HCT116 (cell line): ENCODE measurements at regions not wholly inside any gene's neighbourhood (a gene's known extent, or its start where the extent isn't known, plus 50 kb on each side); places are given as distances from the start of the nearest gene placed in this dataset.

Experiments used
- ATAC-seq: fragments of 200-7000 bp; cut with Tn5 transposase; 2 replicates; pipeline ENCODE4 v1.9.1; 2020; ENCODE audit warnings: mild to moderate bottlenecking, moderate library complexity
- BruUV-seq: library from RNA; stranded (reverse); fragments of 400-500 nt; replicated peaks from 2 replicates; lab custom pipeline; 2021; lab: Mats Ljungman, UMichigan
- CTCF ChIA-PET: fragments of 300-600 bp; sonication (Branson Sonifier 250); formaldehyde crosslinking; loops from one replicate; lab custom pipeline; 2021; ENCODE audit warnings: antibody characterized with exemption; lab: Charles Lee
- POLR2A ChIA-PET: fragments of 300-600, 350-600 bp; sonication (Branson Sonifier 250); formaldehyde crosslinking; loops from one replicate; lab custom pipeline; 2021; ENCODE audit warnings: antibody characterized with exemption; lab: Charles Lee
- RAD21 ChIA-PET, 2 experiments: fragments of 300-600 bp; sonication (Branson Sonifier 250); formaldehyde crosslinking; loops; one replicate each; lab custom pipeline; 2023; ENCODE audit warnings: low total read pairs in 2 of 2; ENCODE audit not compliant: uncharacterized antibody in 2 of 2, unreplicated experiment in 2 of 2, low non-redundant PET in 1 of 2; lab: Charles Lee
- DNase-seq: peaks from one replicate; pipeline ENCODE4 v3.0.0-alpha.2; 2010; ENCODE audit warnings: low read depth, low spot score
- H2AFZ ChIP-seq: fragments of 200-600 bp; shearing (Covaris generic), sonication (generic); 2 replicates; pipeline ENCODE4 v1.6.1; 2017; ENCODE audit warnings: low read depth, mixed run types, mixed read lengths, antibody characterized with exemption, low read length; ENCODE audit not compliant: poor library complexity, severe bottlenecking
- H3K27ac ChIP-seq: 2 replicates; pipeline ENCODE4 v1.5.1; 2012; ENCODE audit warnings: low read depth, low read length
- H3K27me3 ChIP-seq: fragments of 200-600 bp; sonication (generic); 2 replicates; pipeline ENCODE4 v1.6.1; 2016; ENCODE audit warnings: mixed run types, low read length, mixed read lengths; ENCODE audit not compliant: insufficient read depth
- H3K36me3 ChIP-seq, 2 experiments: fragments of 200-500 bp in 1 of 2; fragments of 200-600 bp in 1 of 2; sonication (Bioruptor generic) in 1 of 2; sonication (generic) in 1 of 2; 2 replicates each; pipeline versions ENCODE4 v1.5.1 to v1.6.1; 2014 to 2016; ENCODE audit warnings: low read length in 2 of 2, inconsistent platforms in 1 of 2, mixed read lengths in 1 of 2, mixed run types in 1 of 2; ENCODE audit not compliant: insufficient read depth in 2 of 2, control insufficient read depth in 1 of 2
- H3K4me1 ChIP-seq, 2 experiments: fragments of 200-600 bp in 1 of 2; sonication (generic) in 1 of 2; 2 replicates each; pipeline versions ENCODE4 v1.5.1 to v1.6.1; 2012 to 2017; ENCODE audit warnings: low read length in 2 of 2, inconsistent platforms in 1 of 2, mild to moderate bottlenecking in 1 of 2, mixed read lengths in 1 of 2, mixed run types in 1 of 2, moderate library complexity in 1 of 2; ENCODE audit not compliant: insufficient read depth in 2 of 2, control insufficient read depth in 1 of 2
- H3K4me2 ChIP-seq: fragments of 200-600 bp; sonication (generic); 2 replicates; pipeline ENCODE4 v1.6.1; 2017; ENCODE audit warnings: mixed run types, low read length, mixed read lengths
- H3K4me3 ChIP-seq, 2 experiments: fragments of 200-600 bp in 1 of 2; sonication (generic) in 1 of 2; replicated peaks in 1 of 2; 2 replicates each; pipeline ENCODE4 v1.5.1; 2011 to 2016; ENCODE audit warnings: low read length in 2 of 2, control low read depth in 1 of 2, low read depth in 1 of 2, mild to moderate bottlenecking in 1 of 2, mixed read lengths in 1 of 2, mixed run types in 1 of 2
- H3K79me2 ChIP-seq: fragments of 200-600 bp; sonication (generic); 2 replicates; pipeline ENCODE4 v1.6.1; 2017; ENCODE audit warnings: mild to moderate bottlenecking, mixed run types, low read length, moderate library complexity, mixed read lengths; ENCODE audit not compliant: insufficient read depth
- H3K9ac ChIP-seq: fragments of 200-600 bp; sonication (generic); 2 replicates; pipeline ENCODE4 v1.6.1; 2016; ENCODE audit warnings: low read length, mixed read lengths
- H3K9me2 ChIP-seq: fragments of 200-600 bp; sonication (generic), shearing (Covaris generic); 2 replicates; pipeline ENCODE4 v1.6.1; 2017; ENCODE audit warnings: mixed run types, mild to moderate bottlenecking, moderate library complexity; ENCODE audit not compliant: insufficient read depth
- H3K9me3 ChIP-seq, 2 experiments: fragments of 200-500 bp in 1 of 2; fragments of 200-600 bp in 1 of 2; sonication (Bioruptor generic) in 1 of 2; sonication (generic) in 1 of 2; 2 replicates each; pipeline ENCODE4 v1.6.1; 2014 to 2017; ENCODE audit warnings: low read length in 2 of 2, mixed read lengths in 2 of 2, inconsistent platforms in 1 of 2, low read depth in 1 of 2, mild to moderate bottlenecking in 1 of 2, mixed run types in 1 of 2, moderate library complexity in 1 of 2; ENCODE audit not compliant: control insufficient read depth in 1 of 2, insufficient read depth in 1 of 2
- H4K20me1 ChIP-seq: fragments of 200-600 bp; sonication (generic), shearing (Covaris generic); 2 replicates; pipeline ENCODE4 v1.6.1; 2017; ENCODE audit warnings: mixed run types, mild to moderate bottlenecking, moderate library complexity; ENCODE audit not compliant: insufficient read depth
- ELF1 ChIP-seq: IDR thresholded peaks from 2 replicates; pipeline ENCODE4 v1.6.1; 2012; ENCODE audit warnings: low read depth, borderline replicate concordance
- EZH2phosphoT487 ChIP-seq: fragments of 200-600 bp; IDR thresholded peaks from 2 replicates; pipeline ENCODE4 v1.6.1; 2018; ENCODE audit warnings: antibody characterized with exemption, borderline replicate concordance
- JUND ChIP-seq: IDR thresholded peaks from 2 replicates; pipeline ENCODE4 v1.6.1; 2012
- POLR2A ChIP-seq: IDR thresholded peaks from 2 replicates; pipeline ENCODE4 v1.7.0; 2011; ENCODE audit warnings: borderline replicate concordance; ENCODE audit not compliant: insufficient read depth, insufficient read length; ENCODE audit errors: extremely low read depth
- POLR2AphosphoS5 ChIP-seq: IDR thresholded peaks from 2 replicates; pipeline ENCODE4 v1.6.1; 2011; ENCODE audit warnings: mild to moderate bottlenecking, low read depth, low read length, moderate library complexity
- SP1 ChIP-seq: IDR thresholded peaks from 2 replicates; pipeline ENCODE4 v1.6.1; 2012; ENCODE audit warnings: low read depth
- TCF7L2 ChIP-seq: IDR thresholded peaks from 2 replicates; pipeline ENCODE4 v1.7.0; 2011; ENCODE audit warnings: borderline replicate concordance, inconsistent platforms; ENCODE audit not compliant: insufficient read depth, insufficient read length; ENCODE audit errors: extremely low read depth
- YY1 ChIP-seq: IDR thresholded peaks from 2 replicates; pipeline ENCODE4 v1.6.1; 2011; ENCODE audit warnings: low read length, low read depth, moderate library complexity, mild to moderate bottlenecking; ENCODE audit not compliant: insufficient replicate concordance; ENCODE audit errors: extremely low read depth
- ZNF274 ChIP-seq: fragments of 200-500 bp; sonication (Bioruptor generic); IDR thresholded peaks from 2 replicates; pipeline ENCODE4 v1.6.1; 2014; ENCODE audit warnings: mild to moderate bottlenecking, low read depth, low read length, inconsistent platforms
- intact Hi-C: fragments of 100-400 bp; cut with micrococcal nuclease; formaldehyde crosslinking; loops from 2 replicates; pipeline ENCODE4 v1.10.0; 2022
- TF ChIP-seq, protein P1 (sequence below): IDR thresholded peaks from 2 replicates; pipeline ENCODE4 v1.6.1; 2012

GRCh38 chr1:88529581-88529980 lies 154.5 kb upstream of the PKN2 start:
- Histone ChIP-seq H3K9me3 (no peaks in the 10 kb centered on the region), H2AFZ (no peak overlapping the region), H3K79me2 (no peaks in the 10 kb centered on the region), H3K4me2 (no peak overlapping the region), H3K9ac (no peak overlapping the region), H3K27ac (no peak overlapping the region), H3K4me3 (no peak overlapping the region), H3K9me2 (no peaks in the 10 kb centered on the region), H3K36me3 (no peaks in the 10 kb centered on the region), H4K20me1 (no peaks in the 10 kb centered on the region), H3K27me3 (no peaks in the 10 kb centered on the region), H3K4me1 (no peaks in the 10 kb centered on the region)
- ChIA-PET RAD21 (no interaction called here), POLR2A (no interaction called here), CTCF (no interaction called here)
- no peak for DNase-seq
- intact Hi-C loops: no loop called here
- no peak for TF ChIP-seq EZH2phosphoT487
- TF ChIP-seq ELF1: no peak
- TF ChIP-seq ZNF274: no peak
- no peak for TF ChIP-seq YY1
- TF ChIP-seq POLR2A: no peak
- no peak for TF ChIP-seq POLR2AphosphoS5
- no TSS peak for BruUV-seq
- no peak for ATAC-seq

- ChIA-PET RAD21 (no interaction called here), CTCF (no interaction called here), POLR2A (no interaction called here)
- Histone ChIP-seq H3K4me1 (no peaks in the 10 kb centered on the region), H2AFZ (no peak overlapping the region), H3K9me3 (no peaks in the 10 kb centered on the region), H3K9me2 (no peaks in the 10 kb centered on the region), H3K4me2 (no peak overlapping the region), H3K79me2 (no peaks in the 10 kb centered on the region), H3K36me3 (no peaks in the 10 kb centered on the region), H4K20me1 (no peaks in the 10 kb centered on the region), H3K9ac (no peak overlapping the region), H3K27me3 (no peaks in the 10 kb centered on the region), H3K4me3 (no peak overlapping the region), H3K27ac (no peak overlapping the region)
- no peak for DNase-seq
- TF ChIP-seq JUND (no peak), YY1 (no peak), POLR2A (no peak), ZNF274 (no peak), SP1 (no peak), POLR2AphosphoS5 (no peak), TCF7L2 (no peak)
- TF ChIP-seq, protein P1, sequence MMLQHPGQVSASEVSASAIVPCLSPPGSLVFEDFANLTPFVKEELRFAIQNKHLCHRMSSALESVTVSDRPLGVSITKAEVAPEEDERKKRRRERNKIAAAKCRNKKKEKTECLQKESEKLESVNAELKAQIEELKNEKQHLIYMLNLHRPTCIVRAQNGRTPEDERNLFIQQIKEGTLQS: no peak
- intact Hi-C loops: no loop called here
- no TSS peak for BruUV-seq
- ATAC-seq: no peak
These were observed 153.8 kb upstream of the PKN2 start for GRCh38 chr1:88530246-88530645.
